Cerebellar cortex (tissue), 1 donor: ENCODE measurements at regions not wholly inside any gene's neighbourhood (a gene's known extent, or its start where the extent isn't known, plus 50 kb on each side); places are given as distances from the start of the nearest gene placed in this dataset.
A peak's percentile ranks its signal among the peaks of the same experiment; 100 is the strongest.

Experiments used
- DNase-seq: peaks from one replicate; pipeline ENCODE4 v3.0.0-alpha.2; 2015; ENCODE audit warnings: low spot score

- no peak for DNase-seq
These were observed 120.9 kb upstream of the ZC3H12C start for GRCh38 chr11:109972181-109972715.

DNA sequence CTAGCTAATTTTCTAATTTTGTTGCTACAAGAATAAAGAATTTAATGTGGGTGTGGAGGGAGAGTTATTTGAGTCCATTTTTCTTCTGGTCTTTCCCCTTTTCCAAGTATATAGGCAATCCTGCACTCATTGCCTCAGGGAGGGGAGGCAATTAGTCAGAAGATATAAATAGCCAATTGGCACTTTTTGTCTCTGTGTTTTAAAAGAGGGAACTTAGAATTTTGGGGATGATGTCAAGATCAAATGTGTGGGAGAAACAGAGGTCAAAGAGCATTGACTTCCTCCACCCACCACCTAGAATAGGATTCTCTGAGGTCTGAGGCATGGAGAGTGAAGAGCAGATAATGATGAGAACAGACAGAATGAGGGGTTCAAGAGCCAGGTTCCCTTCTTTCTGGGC, 120.3 kb upstream of the ZC3H12C start:
- DNase-seq: no peak

DNA sequence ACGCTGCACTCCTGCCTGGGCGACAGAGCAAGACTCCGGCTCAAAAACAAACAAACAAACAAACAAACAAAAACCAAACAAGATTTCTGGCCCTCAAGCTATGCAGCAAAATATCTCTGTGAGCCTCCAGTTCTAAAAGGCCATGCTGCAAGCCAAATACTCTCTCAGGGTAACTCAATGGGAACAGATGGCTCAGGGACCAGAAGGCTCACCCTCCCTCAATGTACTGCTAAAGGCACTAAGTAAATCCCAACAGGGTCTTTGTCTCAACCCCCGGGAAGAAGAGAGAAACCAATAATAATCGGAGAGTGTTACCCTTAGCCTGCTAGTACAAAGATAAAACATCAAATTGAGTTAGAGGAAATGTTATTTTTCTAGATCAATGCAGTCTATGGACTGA, 119.7 kb upstream of the ZC3H12C start:
- no peak for DNase-seq

DNA sequence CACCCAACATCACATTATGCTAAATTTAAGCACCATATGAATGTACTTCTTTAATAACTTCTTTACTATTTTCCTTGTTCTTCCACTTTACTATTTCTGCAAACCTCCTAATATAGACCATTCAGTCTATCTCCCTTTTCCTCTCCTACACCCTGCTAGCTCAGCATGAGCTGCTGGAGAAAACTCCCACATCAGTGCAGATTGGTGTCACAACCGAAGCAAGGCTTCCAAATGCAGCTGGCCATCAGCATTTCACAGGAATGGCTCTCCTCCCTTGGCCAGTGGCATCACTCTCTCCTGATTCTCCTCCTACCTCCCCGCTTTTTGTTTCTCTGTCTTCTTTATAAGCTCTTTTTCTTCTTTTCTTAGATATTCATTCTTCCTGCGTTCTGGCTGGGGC, 118.7 kb upstream of the ZC3H12C start:
- DNase-seq: no peak

- DNase-seq: no peak
These were observed 114.3 kb upstream of the ZC3H12C start for GRCh38 chr11:109978895-109979294.

- DNase-seq: no peak
These were observed 112.1 kb upstream of the ZC3H12C start for GRCh38 chr11:109981031-109981636.

- no peak for DNase-seq
These were observed 109.8 kb upstream of the ZC3H12C start for GRCh38 chr11:109983358-109983757.

- DNase-seq: no peak
These were observed 108.4 kb upstream of the ZC3H12C start for GRCh38 chr11:109984634-109985289.

GRCh38 chr11:109986488-109986887, 106.7 kb upstream of the ZC3H12C start:
- no peak for DNase-seq

- no peak for DNase-seq
These were observed 101.4 kb upstream of the ZC3H12C start for GRCh38 chr11:109991835-109992234.

DNA sequence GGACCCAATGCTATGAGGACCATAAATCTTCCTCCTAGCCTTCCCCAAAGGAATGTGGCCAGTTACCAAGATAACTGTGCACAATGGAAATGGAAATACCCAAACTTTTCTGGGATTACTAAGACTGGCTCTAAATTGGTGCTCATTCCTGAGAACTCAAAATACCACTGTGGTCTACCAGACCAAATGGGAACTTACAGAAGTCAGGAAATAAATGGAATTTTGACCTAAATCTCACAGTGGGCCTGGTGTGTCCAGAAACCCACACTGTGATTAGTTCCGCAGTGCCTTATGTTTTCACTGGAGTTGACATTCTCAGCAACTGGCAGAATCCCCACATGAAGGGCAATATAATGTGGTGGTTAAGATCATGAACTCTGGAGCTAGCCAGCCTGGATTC, 99.4 kb upstream of the ZC3H12C start:
- DNase-seq: no peak

GRCh38 chr11:109994907-109995306, 98.3 kb upstream of the ZC3H12C start:
- no peak for DNase-seq

DNA sequence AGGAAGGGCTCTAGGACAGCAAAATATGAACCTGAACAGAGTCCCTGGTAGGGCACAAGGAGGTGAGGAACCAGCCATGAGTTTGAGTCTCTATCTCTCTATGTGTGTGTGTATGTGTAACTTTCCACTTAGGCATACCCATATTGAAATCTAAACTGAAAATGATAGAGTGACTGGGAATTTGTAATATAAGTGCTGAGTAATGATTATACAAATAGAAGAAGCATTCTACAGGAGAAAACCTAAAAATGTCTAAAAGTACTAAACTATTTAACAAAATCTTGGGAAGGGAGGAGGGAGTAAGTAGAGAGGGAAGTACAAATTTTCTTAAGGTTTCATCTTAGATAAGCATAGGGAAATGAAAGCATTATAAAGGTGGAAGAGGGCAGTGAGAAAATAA, 97.1 kb upstream of the ZC3H12C start:
- DNase-seq: no peak

DNA sequence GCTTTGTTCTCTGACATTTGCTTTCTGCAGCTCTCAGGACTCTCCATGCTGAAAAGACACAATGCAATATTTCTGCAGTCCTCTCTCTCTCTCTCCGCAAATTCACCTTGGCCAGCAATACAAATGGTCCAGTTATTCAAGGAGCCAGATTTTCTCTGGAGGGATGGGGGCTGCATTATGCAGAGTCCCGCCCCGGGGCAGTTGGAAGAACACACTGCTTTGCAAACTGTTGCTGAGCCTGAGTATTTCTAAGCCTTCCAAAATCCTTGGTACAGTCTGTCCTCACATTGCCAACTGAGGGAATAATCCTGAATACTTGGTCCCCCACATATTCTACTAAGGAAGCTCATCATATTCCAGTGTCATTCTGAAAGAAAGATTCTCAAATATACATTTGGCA, 94.3 kb upstream of the ZC3H12C start:
- DNase-seq: peak; percentile 12

DNA sequence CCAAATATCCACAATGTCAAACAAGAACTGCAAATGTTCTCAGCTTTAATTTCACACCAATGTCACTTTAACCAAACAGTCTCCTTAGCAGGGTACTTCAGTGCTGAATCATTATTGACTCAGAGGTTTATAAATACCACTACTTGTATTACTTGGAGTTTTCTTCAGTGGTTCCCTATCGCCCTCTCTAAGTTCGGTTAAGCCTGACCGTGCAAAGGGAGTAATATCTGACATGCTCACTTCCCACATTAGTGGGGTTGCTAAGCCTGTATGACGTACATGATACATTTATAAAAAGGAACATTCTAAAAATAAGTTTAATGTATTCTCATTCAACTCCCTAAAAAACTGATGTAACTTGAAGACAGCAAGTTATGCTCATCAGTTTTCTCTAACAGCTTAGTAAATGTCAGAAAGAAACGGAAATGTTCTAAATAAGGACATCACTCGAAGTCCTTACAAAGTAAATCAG, 93.1 kb upstream of the ZC3H12C start:
- DNase-seq: no peak

- DNase-seq: no peak
These were observed 92.3 kb upstream of the ZC3H12C start for GRCh38 chr11:110000850-110001249.

DNA sequence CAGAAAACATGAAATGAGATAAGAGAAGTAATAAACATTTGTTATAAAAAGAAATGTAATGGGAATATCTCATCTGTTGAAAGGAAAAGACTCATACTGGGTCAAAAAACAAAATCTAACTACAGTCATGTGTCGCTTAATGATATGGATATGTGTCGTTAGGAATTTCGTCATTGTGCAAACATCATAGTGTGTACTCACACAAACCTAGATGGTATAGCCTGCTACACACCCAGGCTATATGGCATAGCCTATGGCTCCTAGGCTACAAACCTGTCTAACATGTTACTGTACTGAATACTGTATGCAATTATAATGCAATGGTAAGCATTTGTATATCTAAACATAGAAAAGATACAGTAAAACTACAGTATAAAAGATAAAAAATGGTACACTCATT, 89.8 kb upstream of the ZC3H12C start:
- no peak for DNase-seq

DNA sequence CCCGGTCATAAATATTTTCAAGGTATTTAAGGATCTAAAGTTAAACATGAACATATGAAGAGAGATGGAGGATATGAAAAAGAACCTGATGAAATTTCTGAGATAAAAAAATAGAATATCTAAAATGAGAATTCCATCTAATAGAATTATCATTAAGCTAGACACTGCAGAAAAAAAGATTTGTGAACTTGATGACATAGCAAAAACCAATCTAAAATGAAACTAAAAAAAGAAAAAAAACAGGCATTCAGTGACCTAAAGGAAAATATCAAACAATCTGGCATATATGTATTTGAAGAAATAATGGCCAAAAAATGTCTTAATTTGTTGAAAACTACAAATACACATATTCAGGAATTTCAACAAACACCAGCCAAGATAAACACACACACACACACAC, 81.6 kb upstream of the ZC3H12C start:
- DNase-seq: no peak

- DNase-seq: no peak
These were observed 77.5 kb upstream of the ZC3H12C start for GRCh38 chr11:110015695-110016094.

DNA sequence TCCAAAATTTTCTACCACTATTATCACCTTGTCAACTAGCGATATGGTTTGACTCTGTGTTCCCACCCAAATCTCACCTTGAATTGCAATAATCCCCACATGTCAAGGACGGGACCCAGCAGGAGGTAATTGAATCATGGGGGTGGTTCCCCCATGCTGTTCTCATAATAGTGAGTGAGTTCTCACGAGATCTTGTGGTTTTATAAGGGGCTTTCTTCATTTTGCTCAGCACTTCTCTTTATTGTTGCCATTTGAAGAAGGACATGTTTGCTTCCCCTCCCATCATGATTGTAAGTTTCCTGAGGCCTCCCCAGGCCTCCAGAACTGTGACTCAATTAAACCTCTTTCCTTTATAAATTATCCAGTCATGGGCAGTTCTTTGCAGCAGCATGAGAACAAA, 73.5 kb upstream of the ZC3H12C start:
- DNase-seq: no peak

GRCh38 chr11:110022548-110022947, 70.6 kb upstream of the ZC3H12C start:
- no peak for DNase-seq

DNA sequence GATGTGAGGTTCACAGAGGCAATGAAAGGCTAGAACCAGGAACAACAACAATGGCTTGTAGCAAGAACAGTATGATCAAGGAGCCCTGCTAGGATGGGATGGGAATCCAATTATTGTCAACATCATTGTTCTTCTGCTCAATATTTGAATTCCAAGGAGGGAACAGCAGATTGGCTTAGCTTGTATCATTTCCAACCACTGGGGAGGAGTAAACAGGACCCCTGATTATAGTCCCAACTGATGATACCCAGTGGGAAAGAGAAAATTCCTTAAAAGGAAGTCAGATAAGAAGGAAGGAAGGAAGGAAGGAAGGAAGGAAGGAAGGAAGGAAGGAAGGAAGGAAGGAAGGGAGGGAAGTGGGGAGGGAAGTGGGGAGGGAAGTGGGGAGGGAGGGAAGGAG, 69.5 kb upstream of the ZC3H12C start:
- DNase-seq: no peak

- no peak for DNase-seq
These were observed 66.2 kb upstream of the ZC3H12C start for GRCh38 chr11:110026858-110027626.
